ENCODE measurements at regions not wholly inside any gene's neighbourhood (a gene's known extent, or its start where the extent isn't known, plus 50 kb on each side); places are given as distances from the start of the nearest gene placed in this dataset.

DNA sequence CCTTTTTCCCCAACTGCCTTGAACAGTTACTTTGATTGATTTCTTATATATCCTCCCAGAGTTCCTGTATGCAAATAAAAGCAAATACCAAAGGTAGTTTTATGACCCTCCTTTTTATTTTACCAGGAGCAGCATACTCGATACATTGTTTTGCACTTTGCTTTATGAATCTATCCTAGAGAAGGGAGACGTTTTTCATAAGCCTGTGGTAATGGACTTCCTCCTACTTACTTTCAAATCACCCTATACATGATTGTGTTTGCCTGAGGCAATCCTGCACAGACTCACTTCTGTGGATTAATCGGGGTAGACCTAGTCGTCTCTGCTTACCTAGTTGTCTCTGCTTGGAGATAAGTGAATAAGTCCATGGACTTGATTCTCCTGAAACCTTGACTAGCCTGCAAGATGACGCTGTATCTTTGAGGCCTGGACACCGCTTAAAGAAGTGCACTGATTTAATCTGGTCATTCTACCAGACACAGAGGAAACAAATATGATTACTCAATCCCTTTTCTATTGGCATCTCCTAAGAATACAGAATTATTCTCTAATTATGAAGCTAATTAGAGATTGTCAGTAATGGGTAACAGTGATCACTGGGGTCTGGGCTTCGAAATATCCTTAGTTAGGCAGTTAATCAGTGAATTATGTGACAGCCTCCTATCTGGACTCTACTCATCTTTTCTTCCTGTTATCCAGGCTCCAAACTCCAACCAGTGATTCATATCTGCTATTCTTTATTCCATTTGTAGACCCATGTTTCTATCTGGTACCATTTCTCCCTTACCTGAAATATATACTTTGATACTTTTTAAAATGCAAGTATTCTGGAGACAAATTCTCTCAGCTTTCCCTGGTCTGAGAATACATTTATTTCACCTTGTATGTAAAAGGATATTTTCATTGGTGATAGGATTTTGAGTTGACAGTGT is 447.4 kb upstream of the TRIB2 start:
- Mint-ChIP-seq H3K4me3 (no peak overlapping the region), H3K27me3 (no peaks in the 10 kb centered on the region), H3K36me3 (no peaks in the 10 kb centered on the region), H3K27ac (peak overlapping the region; percentile 28), H3K9me3 (no peaks in the 10 kb centered on the region), H3K4me1 (peaks cover 17% of the 10 kb centered on the region)
- ATAC-seq (ENCODE audit: low read depth) (no peak), DNase-seq (ENCODE audit: low spot score in 2 of 2) (no peak)

DNA sequence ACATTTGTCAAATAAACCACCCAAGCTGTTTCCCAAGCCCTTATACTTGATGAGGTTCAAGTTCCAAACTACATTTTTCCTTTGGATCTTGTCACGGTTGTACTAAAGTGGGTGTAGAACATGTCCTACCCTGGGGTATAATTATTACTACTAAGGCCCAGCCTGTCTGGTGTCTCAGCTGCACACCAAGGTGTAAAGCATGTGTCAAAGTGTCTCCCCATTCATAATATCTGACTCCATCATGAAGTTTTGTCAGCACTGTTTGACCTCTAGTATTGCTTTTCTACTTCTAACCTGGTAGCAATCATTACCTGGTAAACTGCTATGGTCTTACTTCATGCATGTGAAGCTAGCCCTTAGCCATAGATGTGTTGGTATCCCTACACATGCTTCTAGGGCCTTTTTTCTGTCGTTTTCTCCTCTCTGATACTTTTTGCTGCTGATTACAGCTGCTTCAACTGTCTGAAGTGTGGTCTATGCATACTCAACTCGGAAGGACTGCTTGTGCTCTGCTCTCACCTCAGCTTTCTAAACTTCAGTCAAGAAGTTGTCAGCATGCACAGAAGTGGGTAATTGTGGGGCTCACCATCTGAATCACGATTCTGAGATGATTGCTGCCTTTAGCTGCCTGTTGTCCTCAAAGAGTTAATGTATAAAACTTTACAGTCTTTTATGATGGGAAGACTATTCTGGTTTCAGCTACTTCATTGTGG is 445.7 kb upstream of the TRIB2 start:
- peak overlapping the region; percentile 94 for H3K27ac Mint-ChIP-seq
- peak overlapping the region; percentile 84 for H3K4me3 Mint-ChIP-seq
- H3K36me3 Mint-ChIP-seq = peaks cover 4% of the 10 kb centered on the region

GRCh38 chr2:12271589-12271984 is 445.1 kb upstream of the TRIB2 start:
- Mint-ChIP-seq H3K27me3 (no peaks in the 10 kb centered on the region), H3K27ac (peak overlapping the region; percentile 94), H3K9me3 (peaks cover 5% of the 10 kb centered on the region), H3K4me3 (peak overlapping the region; percentile 84), H3K4me1 (peaks cover 15% of the 10 kb centered on the region), H3K36me3 (peaks cover 4% of the 10 kb centered on the region)
- ATAC-seq (ENCODE audit: low read depth) (peak; percentile 84), DNase-seq (ENCODE audit: low spot score in 2 of 2) (no peak)

More for the DNA sequence above, 445.7 kb upstream of the TRIB2 start:
- Mint-ChIP-seq H3K27me3 (no peaks in the 10 kb centered on the region), H3K4me1 (peaks cover 15% of the 10 kb centered on the region), H3K9me3 (peaks cover 5% of the 10 kb centered on the region)
- ATAC-seq (ENCODE audit: low read depth) (peak; percentile 60), DNase-seq (ENCODE audit: low spot score in 2 of 2) (no peak)

- Mint-ChIP-seq H3K36me3 (peaks cover 4% of the 10 kb centered on the region), H3K27ac (no peak overlapping the region), H3K4me1 (peaks cover 23% of the 10 kb centered on the region), H3K27me3 (no peaks in the 10 kb centered on the region), H3K4me3 (no peak overlapping the region), H3K9me3 (peaks cover 5% of the 10 kb centered on the region)
- ATAC-seq (ENCODE audit: low read depth) (no peak), DNase-seq (ENCODE audit: low spot score in 2 of 2) (no peak)
These were observed 443.6 kb upstream of the TRIB2 start for GRCh38 chr2:12273111-12273510.

DNA sequence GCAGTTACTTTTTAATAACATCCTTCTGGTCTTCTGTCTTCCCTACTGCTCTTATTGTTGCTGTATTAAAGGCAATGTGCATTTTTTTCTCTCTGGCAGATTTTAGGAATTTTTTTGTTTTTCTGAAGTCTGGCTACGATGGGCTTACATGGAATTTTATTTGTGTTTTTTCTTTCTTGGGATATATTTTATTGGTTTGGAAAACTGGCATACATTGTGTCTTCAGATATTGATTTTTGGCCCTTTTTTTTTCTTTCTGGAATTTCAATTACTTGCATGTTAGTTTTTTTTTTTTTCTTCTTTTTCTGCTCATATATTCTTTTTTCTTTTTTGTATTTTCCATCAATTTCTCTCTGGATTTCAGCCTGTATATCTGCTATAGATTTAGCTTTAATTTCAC is 442.1 kb upstream of the TRIB2 start:
- H3K36me3 Mint-ChIP-seq = peaks cover 4% of the 10 kb centered on the region

GRCh38 chr2:12277241-12278034 is 439.3 kb upstream of the TRIB2 start:
- H3K27ac Mint-ChIP-seq = peak overlapping the region; percentile 48
- DNase-seq (ENCODE audit: low spot score in 2 of 2) = no peak
- no peak overlapping the region for H3K4me3 Mint-ChIP-seq
- ATAC-seq (ENCODE audit: low read depth) = no peak
- peaks cover 5% of the 10 kb centered on the region for H3K9me3 Mint-ChIP-seq
- H3K4me1 Mint-ChIP-seq = peaks cover 22% of the 10 kb centered on the region
- H3K27me3 Mint-ChIP-seq = no peaks in the 10 kb centered on the region
- peaks cover 4% of the 10 kb centered on the region for H3K36me3 Mint-ChIP-seq

More for the DNA sequence above, 442.1 kb upstream of the TRIB2 start:
- Mint-ChIP-seq H3K4me1 (peaks cover 24% of the 10 kb centered on the region), H3K27me3 (no peaks in the 10 kb centered on the region), H3K9me3 (peaks cover 5% of the 10 kb centered on the region), H3K27ac (no peak overlapping the region), H3K4me3 (no peak overlapping the region)
- ATAC-seq (ENCODE audit: low read depth) = no peak
- DNase-seq (ENCODE audit: low spot score in 2 of 2) = no peak

DNA sequence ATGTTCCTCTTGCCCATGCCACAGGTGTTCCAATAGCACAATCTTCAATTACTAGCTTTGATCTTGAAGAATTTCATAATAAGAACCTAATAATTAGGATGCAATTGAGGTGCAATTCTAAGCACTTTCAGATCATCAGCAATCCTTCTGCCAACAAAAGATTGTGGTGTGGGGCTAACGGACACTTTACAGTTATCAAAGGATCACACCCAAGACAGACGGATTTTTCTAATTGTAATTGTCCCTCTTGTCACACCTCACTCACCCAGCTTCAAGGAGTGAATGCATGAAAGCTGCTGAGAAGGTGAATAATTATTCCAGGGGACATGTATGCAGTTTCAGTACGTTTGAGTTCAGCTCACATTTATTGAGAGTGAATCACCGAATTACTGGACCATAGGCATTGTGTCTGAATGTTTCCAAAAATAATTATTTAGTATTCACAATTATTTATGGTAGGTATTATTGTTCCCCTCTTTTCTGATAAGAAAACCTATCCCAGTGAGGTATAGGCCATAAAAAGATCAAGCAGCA is 438.5 kb upstream of the TRIB2 start:
- ATAC-seq (ENCODE audit: low read depth) = no peak
- Mint-ChIP-seq H3K4me3 (no peak overlapping the region), H3K27ac (no peak overlapping the region)

GRCh38 chr2:12282780-12283695 is 433.7 kb upstream of the TRIB2 start:
- Mint-ChIP-seq H3K36me3 (no peaks in the 10 kb centered on the region), H3K27ac (no peak overlapping the region), H3K9me3 (peaks cover 1% of the 10 kb centered on the region), H3K4me3 (no peak overlapping the region), H3K4me1 (peaks cover 25% of the 10 kb centered on the region), H3K27me3 (no peaks in the 10 kb centered on the region)
- DNase-seq (ENCODE audit: low spot score in 2 of 2) (no peak), ATAC-seq (ENCODE audit: low read depth) (no peak)

More for the DNA sequence above, 438.5 kb upstream of the TRIB2 start:
- H3K36me3 Mint-ChIP-seq = peaks cover 4% of the 10 kb centered on the region
- H3K4me1 Mint-ChIP-seq = peaks cover 25% of the 10 kb centered on the region
- H3K9me3 Mint-ChIP-seq = peaks cover 5% of the 10 kb centered on the region
- DNase-seq (ENCODE audit: low spot score in 2 of 2) = no peak
- H3K27me3 Mint-ChIP-seq = no peaks in the 10 kb centered on the region

GRCh38 chr2:12284037-12284436 is 432.7 kb upstream of the TRIB2 start:
- Mint-ChIP-seq H3K27ac (no peak overlapping the region), H3K4me1 (peaks cover 28% of the 10 kb centered on the region), H3K36me3 (no peaks in the 10 kb centered on the region), H3K9me3 (peaks cover 1% of the 10 kb centered on the region), H3K27me3 (no peaks in the 10 kb centered on the region), H3K4me3 (no peak overlapping the region)
- DNase-seq (ENCODE audit: low spot score in 2 of 2) = no peak
- no peak for ATAC-seq (ENCODE audit: low read depth)

DNA sequence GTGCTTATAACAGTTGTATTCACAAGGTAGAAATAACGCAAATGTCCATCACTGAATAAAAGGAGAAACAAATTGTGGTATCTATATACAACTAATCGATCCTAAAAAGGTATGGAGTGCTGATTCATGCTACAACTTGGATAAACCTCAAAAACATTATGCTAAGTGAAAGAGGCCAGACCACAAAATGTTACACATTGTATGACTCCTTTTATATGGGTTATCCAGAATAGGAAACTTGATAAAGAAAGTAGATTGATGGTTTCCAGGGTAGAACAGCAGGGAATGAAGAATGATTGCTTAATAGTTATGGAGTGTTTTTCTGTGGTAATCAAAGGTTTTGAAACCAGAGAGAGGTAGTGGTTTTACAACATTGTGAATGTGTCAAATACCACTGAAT is 432.2 kb upstream of the TRIB2 start:
- DNase-seq (ENCODE audit: low spot score in 2 of 2) (no peak), ATAC-seq (ENCODE audit: low read depth) (no peak)
- no peak overlapping the region for H3K27ac Mint-ChIP-seq
- no peaks in the 10 kb centered on the region for H3K36me3 Mint-ChIP-seq
- no peak overlapping the region for H3K4me3 Mint-ChIP-seq
- peaks cover 24% of the 10 kb centered on the region for H3K4me1 Mint-ChIP-seq
- H3K27me3 Mint-ChIP-seq = no peaks in the 10 kb centered on the region
- peaks cover 1% of the 10 kb centered on the region for H3K9me3 Mint-ChIP-seq

DNA sequence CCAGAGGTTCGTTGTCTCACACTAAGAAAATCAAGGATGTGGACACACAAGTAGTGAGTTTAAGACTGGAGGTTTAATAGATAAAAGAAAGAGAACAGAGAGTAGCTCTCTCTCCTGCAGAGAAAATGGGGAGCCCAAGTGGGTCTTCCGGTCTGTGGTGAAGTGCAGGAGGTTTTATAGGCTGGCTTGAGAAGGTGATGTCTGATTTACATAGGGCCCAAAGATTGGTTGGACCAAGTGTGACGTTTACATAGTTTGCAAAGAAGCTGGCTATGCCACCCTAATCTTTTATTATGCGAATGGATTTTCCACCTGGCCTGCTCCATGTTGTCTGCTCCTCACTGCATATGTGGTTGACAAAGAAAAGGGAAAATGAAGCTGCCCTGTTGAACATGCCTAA is 430.4 kb upstream of the TRIB2 start:
- H3K4me3 Mint-ChIP-seq = no peak overlapping the region
- peaks cover 19% of the 10 kb centered on the region for H3K4me1 Mint-ChIP-seq
- ATAC-seq (ENCODE audit: low read depth) = no peak

GRCh38 chr2:12287220-12287751 is 429.4 kb upstream of the TRIB2 start:
- Mint-ChIP-seq H3K27me3 (no peaks in the 10 kb centered on the region), H3K27ac (no peak overlapping the region), H3K9me3 (peaks cover 1% of the 10 kb centered on the region), H3K4me3 (peak overlapping the region; percentile 9), H3K36me3 (no peaks in the 10 kb centered on the region), H3K4me1 (peaks cover 17% of the 10 kb centered on the region)
- DNase-seq (ENCODE audit: low spot score in 2 of 2) (no peak), ATAC-seq (ENCODE audit: low read depth) (peak; percentile 27)

More for the DNA sequence above, 430.4 kb upstream of the TRIB2 start:
- peaks cover 1% of the 10 kb centered on the region for H3K9me3 Mint-ChIP-seq
- H3K27ac Mint-ChIP-seq = no peak overlapping the region
- no peaks in the 10 kb centered on the region for H3K27me3 Mint-ChIP-seq
- DNase-seq (ENCODE audit: low spot score in 2 of 2) = no peak
- H3K36me3 Mint-ChIP-seq = no peaks in the 10 kb centered on the region
